K562 (cell line): ENCODE measurements at regions not wholly inside any gene's neighbourhood (a gene's known extent, or its start where the extent isn't known, plus 50 kb on each side); places are given as distances from the start of the nearest gene placed in this dataset.

ENCODE experiments used
- ATAC-seq: fragments of 200-7000 bp; cut with Tn5 transposase; 3 replicates; pipeline ENCODE4 v1.9.1; 2020; ENCODE audit warnings: moderate library complexity
- BruUV-seq: library from RNA; stranded (reverse); fragments of 400-500 nt; replicated peaks from 2 replicates; lab custom pipeline; 2021; lab: Mats Ljungman, UMichigan
- CTCF ChIA-PET: fragments of 300-600 bp; formaldehyde crosslinking; extraction: SDS; loops from one replicate; lab custom pipeline; 2021; ENCODE audit warnings: low intra/inter-chr PET ratio; lab: Yijun Ruan, JAX
- POLR2A ChIA-PET: fragments of 300-600, 350-650 bp; sonication (Branson Sonifier 250); formaldehyde crosslinking; extraction: SDS; loops from one replicate; lab custom pipeline; 2021; ENCODE audit warnings: antibody characterized with exemption, inconsistent platforms; lab: Yijun Ruan, JAX
- DNase-seq, 4 experiments: peaks; one replicate each; pipeline versions ENCODE4 v3.0.0 to v3.0.0-alpha.2; 2011 to 2018; ENCODE audit warnings: low spot score in 3 of 4, mixed read lengths in 3 of 4; ENCODE audit errors: extremely low read depth in 1 of 4
- FAIRE-seq: peaks from 2 replicates; lab custom pipeline; 2011; peaks lifted over from hg19 to GRCh38; lab: Jason Lieb, UNC
- H2AFZ ChIP-seq: 2 replicates; pipeline ENCODE4 v1.6.0; 2011; ENCODE audit warnings: low read depth, low read length, control low read depth, inconsistent platforms
- H3K27ac ChIP-seq: fragments of 200-600 bp; 3 replicates; pipeline ENCODE4 v1.8.0; 2011; ENCODE audit warnings: low read depth, mild to moderate bottlenecking, control low read depth, inconsistent platforms, low read length, moderate library complexity, mixed read lengths; ENCODE audit errors: extremely low read depth
- H3K27me3 ChIP-seq, 2 experiments: fragments of 300-600 bp in 1 of 2; 2 replicates in 1 of 2; 3 replicates in 1 of 2; pipeline versions ENCODE4 v1.6.0 to v1.8.0; 2011; ENCODE audit warnings: inconsistent platforms in 2 of 2, low read length in 2 of 2, mild to moderate bottlenecking in 1 of 2, mixed read lengths in 1 of 2, moderate library complexity in 1 of 2; ENCODE audit not compliant: control insufficient read depth in 2 of 2, insufficient read depth in 2 of 2
- H3K36me3 ChIP-seq: fragments of 300-600 bp; 3 replicates; pipeline ENCODE4 v1.8.0; 2011; ENCODE audit warnings: mild to moderate bottlenecking, low read length, inconsistent platforms; ENCODE audit not compliant: control insufficient read depth, insufficient read depth
- H3K4me1 ChIP-seq, 2 experiments: fragments of 200-600 bp in 1 of 2; replicated peaks in 1 of 2; 2 replicates in 1 of 2; 3 replicates in 1 of 2; pipeline versions ENCODE4 v1.5.1 to v1.8.0; 2011; ENCODE audit warnings: inconsistent platforms in 2 of 2, low read length in 2 of 2, mild to moderate bottlenecking in 1 of 2, mixed read lengths in 1 of 2, moderate library complexity in 1 of 2; ENCODE audit not compliant: control insufficient read depth in 2 of 2, insufficient read depth in 2 of 2
- H3K4me2 ChIP-seq: 2 replicates; pipeline ENCODE4 v1.6.1; 2011; ENCODE audit warnings: low read length, control low read depth, inconsistent platforms, mixed read lengths; ENCODE audit not compliant: insufficient read depth
- H3K4me3 ChIP-seq: fragments of 200-600 bp; sonication (generic), shearing (Covaris generic); 2 replicates; pipeline ENCODE4 v1.5.1; 2016; ENCODE audit warnings: control low read depth, inconsistent platforms
- H3K79me2 ChIP-seq: fragments of 200-600 bp; 3 replicates; pipeline ENCODE4 v1.8.0; 2011; ENCODE audit warnings: low read length, inconsistent platforms; ENCODE audit not compliant: control insufficient read depth, insufficient read depth
- H3K9ac ChIP-seq, 2 experiments: 2 replicates each; pipeline versions ENCODE4 v1.6.0 to v1.6.1; 2011; ENCODE audit warnings: low read depth in 2 of 2, low read length in 2 of 2, control low read depth in 1 of 2, inconsistent platforms in 1 of 2, mild to moderate bottlenecking in 1 of 2, mixed read lengths in 1 of 2; ENCODE audit not compliant: insufficient read depth in 1 of 2
- H3K9me1 ChIP-seq: one replicate; pipeline ENCODE4 v1.6.0; 2011; ENCODE audit warnings: inconsistent platforms, mild to moderate bottlenecking, low read length, moderate library complexity; ENCODE audit not compliant: control insufficient read depth, insufficient read depth
- H3K9me3 ChIP-seq: replicated peaks from 2 replicates; pipeline ENCODE4 v1.5.1; 2011; ENCODE audit warnings: low read depth, low read length, inconsistent platforms; ENCODE audit not compliant: control insufficient read depth, insufficient read depth
- H4K20me1 ChIP-seq: replicated peaks from 2 replicates; pipeline ENCODE4 v1.6.1; 2011; ENCODE audit warnings: low read length, inconsistent platforms, mixed read lengths; ENCODE audit not compliant: control insufficient read depth, insufficient read depth
- ETS2 ChIP-seq: IDR thresholded peaks from 2 replicates; pipeline ENCODE4 v1.6.1; 2016; ENCODE audit warnings: borderline replicate concordance, missing genetic modification characterization, mild to moderate bottlenecking, moderate library complexity, missing compliant biosample characterization; ENCODE audit not compliant: poor library complexity, severe bottlenecking
- HDAC6 ChIP-seq: IDR thresholded peaks from 2 replicates; pipeline ENCODE4 v1.6.1; 2012; ENCODE audit warnings: low read depth, mild to moderate bottlenecking, control low read depth, inconsistent platforms, low read length, moderate library complexity
- MEF2A ChIP-seq: IDR thresholded peaks from 2 replicates; pipeline ENCODE4 v1.6.1; 2011; ENCODE audit warnings: low read depth, mild to moderate bottlenecking, low read length, moderate library complexity; ENCODE audit not compliant: control insufficient read depth
- NUFIP1 ChIP-seq: fragments of 450-650 bp; IDR thresholded peaks from 2 replicates; pipeline ENCODE4 v1.6.1; 2018; ENCODE audit not compliant: partially characterized antibody
- SAFB2 ChIP-seq: fragments of 200-400 bp; formaldehyde crosslinking; IDR thresholded peaks from 2 replicates; pipeline ENCODE4 v1.6.1; 2018; ENCODE audit warnings: borderline replicate concordance, low read length, low read depth, moderate library complexity; ENCODE audit not compliant: severe bottlenecking
- TAF15 ChIP-seq: fragments of 200-400 bp; formaldehyde crosslinking; IDR thresholded peaks from 2 replicates; pipeline ENCODE4 v1.6.1; 2017; ENCODE audit warnings: mild to moderate bottlenecking, low read depth, low read length, moderate library complexity
- ZNF121 ChIP-seq: sonication (generic); formaldehyde crosslinking; conservative IDR thresholded peaks from 2 replicates; pipeline ENCODE4 v1.8.0; 2022; ENCODE audit warnings: missing genetic modification reagents
- ZNF217 ChIP-seq: sonication (generic); formaldehyde crosslinking; IDR thresholded peaks from 2 replicates; pipeline ENCODE4 v1.8.0; 2022; ENCODE audit warnings: mild to moderate bottlenecking, missing genetic modification reagents
- ZNF224 ChIP-seq: sonication (generic); formaldehyde crosslinking; IDR thresholded peaks from 2 replicates; pipeline ENCODE4 v1.8.0; 2022; ENCODE audit warnings: mild to moderate bottlenecking, missing genetic modification reagents
- ZNF408 ChIP-seq: fragments of 250-450 bp; sonication (Bioruptor Pico); IDR thresholded peaks from 2 replicates; pipeline ENCODE4 v1.4.0; 2020; ENCODE audit warnings: low read depth, mild to moderate bottlenecking, moderate library complexity
- WGBS: fragments of 100-300 bp; shearing (Covaris generic); methylation state at CpG from one replicate; pipeline ENCODE4 v1.1.6; 2016; ENCODE audit warnings: low coverage, mixed read lengths; ENCODE audit not compliant: insufficient coverage; ENCODE audit errors: missing lambda C conversion rate; 5-methylcytosine and 5-hydroxymethylcytosine counted together
- in situ Hi-C: fragments of 300-500 bp; cut with MboI; formaldehyde crosslinking; loops from 4 replicates; pipeline ENCODE4 v1.15.0; 2018; ENCODE audit warnings: inconsistent platforms, mixed read lengths
- intact Hi-C: fragments of 100-400 bp; cut with micrococcal nuclease; formaldehyde crosslinking; loops from 2 replicates; pipeline ENCODE4 v1.14.2; 2022
- TF ChIP-seq, protein P1 (sequence below): fragments of 250-450 bp; sonication (Bioruptor Pico); IDR thresholded peaks from 2 replicates; pipeline ENCODE4 v1.4.0; 2020

DNA sequence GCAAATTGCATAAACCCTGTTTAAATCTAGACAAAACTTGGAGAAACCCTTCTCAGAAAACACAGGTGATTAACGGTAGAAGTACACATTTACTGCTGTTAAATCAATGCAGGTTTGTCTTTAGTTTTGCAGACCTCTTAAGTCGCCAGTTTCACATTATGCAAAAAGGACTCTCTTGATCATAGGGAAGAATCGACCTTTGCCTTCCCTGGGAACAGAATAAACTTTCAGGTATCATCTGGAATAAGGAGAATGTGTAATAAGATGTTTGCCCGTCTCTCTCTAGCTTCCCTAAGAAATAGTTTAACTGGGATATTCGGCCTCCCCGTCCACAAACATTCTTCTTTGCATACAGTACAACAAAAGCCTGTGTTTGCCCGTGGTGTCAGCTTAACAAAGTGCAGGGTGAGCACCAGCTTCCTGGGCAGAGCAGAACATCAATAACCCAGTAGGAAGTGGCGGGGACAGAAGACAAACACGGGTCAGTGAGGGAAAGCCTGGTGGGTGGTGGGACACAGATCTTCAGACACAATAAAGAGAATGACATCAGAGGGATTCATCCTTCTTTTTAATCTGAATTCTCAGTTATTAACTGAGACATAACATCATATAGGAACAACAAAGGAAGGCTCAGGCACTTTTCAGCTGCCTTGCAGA lies 1077.7 kb upstream of the SLC10A2 start:
- ChIA-PET CTCF (no interaction called here), POLR2A (no interaction called here)
- no peaks in the 10 kb centered on the region for H3K9me1 ChIP-seq
- no peak overlapping the region for H2AFZ ChIP-seq
- no TSS peak for BruUV-seq
- no peaks in the 10 kb centered on the region for H3K27me3 ChIP-seq
- H3K79me2 ChIP-seq: no peaks in the 10 kb centered on the region
- ATAC-seq (no peak), DNase-seq (no peak), FAIRE-seq (no peak)
- no peak overlapping the region for H3K4me3 ChIP-seq
- H3K4me2 ChIP-seq: no peak overlapping the region
- H3K36me3 ChIP-seq: no peaks in the 10 kb centered on the region
- H3K4me1 ChIP-seq: no peaks in the 10 kb centered on the region
- H3K9ac ChIP-seq: no peak overlapping the region
- TF ChIP-seq NUFIP1 (no peak), ZNF408 (CRISPR knock-in tag) (no peak), MEF2A (no peak), SAFB2 (no peak), ETS2 (tag) (no peak), HDAC6 (no peak), ZNF217 (CRISPR knock-in tag) (no peak), ZNF121 (CRISPR knock-in tag) (no peak), ZNF224 (CRISPR knock-in tag) (no peak), TAF15 (no peak)
- TF ChIP-seq, protein P1, sequence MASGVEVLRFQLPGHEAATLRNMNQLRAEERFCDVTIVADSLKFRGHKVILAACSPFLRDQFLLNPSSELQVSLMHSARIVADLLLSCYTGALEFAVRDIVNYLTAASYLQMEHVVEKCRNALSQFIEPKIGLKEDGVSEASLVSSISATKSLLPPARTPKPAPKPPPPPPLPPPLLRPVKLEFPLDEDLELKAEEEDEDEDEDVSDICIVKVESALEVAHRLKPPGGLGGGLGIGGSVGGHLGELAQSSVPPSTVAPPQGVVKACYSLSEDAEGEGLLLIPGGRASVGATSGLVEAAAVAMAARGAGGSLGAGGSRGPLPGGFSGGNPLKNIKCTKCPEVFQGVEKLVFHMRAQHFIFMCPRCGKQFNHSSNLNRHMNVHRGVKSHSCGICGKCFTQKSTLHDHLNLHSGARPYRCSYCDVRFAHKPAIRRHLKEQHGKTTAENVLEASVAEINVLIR (CRISPR knock-in tag): no peak
- no peaks in the 10 kb centered on the region for H3K9me3 ChIP-seq
- intact Hi-C loops (no loop called here), in situ Hi-C loops (no loop called here)
- no peak overlapping the region for H3K27ac ChIP-seq
- WGBS: 1% methylated on average over 9 of the region's 9 CpGs
- no peaks in the 10 kb centered on the region for H4K20me1 ChIP-seq
